HepG2 (cell line): ENCODE measurements at regions not wholly inside any gene's neighbourhood (a gene's known extent, or its start where the extent isn't known, plus 50 kb on each side); places are given as distances from the start of the nearest gene placed in this dataset.

ENCODE experiments used
- ATAC-seq: fragments of 200-7000 bp; cut with Tn5 transposase; 3 replicates; pipeline ENCODE4 v1.9.1; 2020; ENCODE audit warnings: mild to moderate bottlenecking, moderate library complexity
- BruUV-seq: library from RNA; stranded (reverse); fragments of 400-500 nt; replicated peaks from 2 replicates; lab custom pipeline; 2021; lab: Mats Ljungman, UMichigan
- CTCF ChIA-PET: fragments of 300-600 bp; formaldehyde crosslinking; extraction: SDS; loops from one replicate; lab custom pipeline; 2021; ENCODE audit warnings: low total read pairs, inconsistent platforms, low intra/inter-chr PET ratio; lab: Yijun Ruan, JAX
- POLR2A ChIA-PET: fragments of 350-600 bp; sonication (Branson Sonifier 250); formaldehyde crosslinking; loops from one replicate; lab custom pipeline; 2020; ENCODE audit warnings: antibody characterized with exemption, inconsistent platforms; lab: Yijun Ruan, JAX
- DNase-seq: peaks from one replicate; pipeline ENCODE4 v3.0.0-alpha.2; 2015; ENCODE audit warnings: low spot score
- FAIRE-seq: peaks from 3 replicates; lab custom pipeline; 2011; peaks lifted over from hg19 to GRCh38; lab: Jason Lieb, UNC
- H2AFZ ChIP-seq: one replicate; pipeline ENCODE4 v1.6.1; 2011; ENCODE audit warnings: low read length, inconsistent platforms
- H3K27ac ChIP-seq: fragments of 300-600 bp; 3 replicates; pipeline ENCODE4 v1.8.0; 2011; ENCODE audit warnings: mixed run types, mild to moderate bottlenecking, mixed read lengths, low read length, inconsistent platforms; ENCODE audit not compliant: insufficient read depth; ENCODE audit errors: extremely low read length
- H3K27me3 ChIP-seq, 2 experiments: fragments of 200-600 bp in 1 of 2; 2 replicates in 1 of 2; 3 replicates in 1 of 2; pipeline versions ENCODE4 v1.6.0 to v1.8.0; 2011; ENCODE audit warnings: low read length in 2 of 2, mild to moderate bottlenecking in 2 of 2, moderate library complexity in 2 of 2, inconsistent platforms in 1 of 2; ENCODE audit not compliant: insufficient read depth in 2 of 2, control insufficient read depth in 1 of 2
- H3K36me3 ChIP-seq, 2 experiments: fragments of 200-600 bp in 1 of 2; replicated peaks in 1 of 2; 2 replicates in 1 of 2; 3 replicates in 1 of 2; pipeline versions ENCODE4 v1.5.1 to v1.8.0; 2011; ENCODE audit warnings: low read length in 2 of 2, inconsistent platforms in 1 of 2; ENCODE audit not compliant: insufficient read depth in 2 of 2, control insufficient read depth in 1 of 2
- H3K4me1 ChIP-seq: 2 replicates; pipeline ENCODE4 v1.5.1; 2012; ENCODE audit warnings: low read length, inconsistent platforms; ENCODE audit not compliant: insufficient read depth
- H3K4me2 ChIP-seq: 2 replicates; pipeline ENCODE4 v1.6.0; 2011; ENCODE audit warnings: low read depth, low read length, inconsistent platforms
- H3K4me3 ChIP-seq, 3 experiments: fragments of 200-600 bp in 1 of 3; sonication (generic), shearing (Covaris generic) in 1 of 3; replicated peaks in 1 of 3; 2 replicates each; pipeline ENCODE4 v1.5.1; 2011 to 2016; ENCODE audit warnings: low read length in 3 of 3, inconsistent platforms in 2 of 3, low read depth in 2 of 3, mild to moderate bottlenecking in 2 of 3, control low read depth in 1 of 3, mixed read lengths in 1 of 3; ENCODE audit not compliant: insufficient read depth in 1 of 3
- H3K79me2 ChIP-seq: one replicate; pipeline ENCODE4 v1.6.1; 2011; ENCODE audit warnings: low read length, inconsistent platforms; ENCODE audit not compliant: insufficient read depth
- H3K9ac ChIP-seq: 2 replicates; pipeline ENCODE4 v1.6.0; 2011; ENCODE audit warnings: mild to moderate bottlenecking, low read depth, low read length, inconsistent platforms; ENCODE audit not compliant: insufficient read depth
- H3K9me3 ChIP-seq: 2 replicates; pipeline ENCODE4 v1.5.1; 2012; ENCODE audit warnings: mild to moderate bottlenecking, low read length
- H4K20me1 ChIP-seq: 2 replicates; pipeline ENCODE4 v1.6.0; 2011; ENCODE audit warnings: inconsistent platforms, mild to moderate bottlenecking, low read length, moderate library complexity; ENCODE audit not compliant: insufficient read depth
- CBFB ChIP-seq: sonication (generic); formaldehyde crosslinking; IDR thresholded peaks from 2 replicates; pipeline ENCODE4 v1.4.0; 2020; ENCODE audit warnings: missing genetic modification reagents
- ESRRA ChIP-seq: sonication (generic); formaldehyde crosslinking; IDR thresholded peaks from 2 replicates; pipeline ENCODE4 v1.5.1; 2020; ENCODE audit warnings: mild to moderate bottlenecking, low read depth, missing genetic modification reagents
- FOXA3 ChIP-seq: IDR thresholded peaks from 2 replicates; pipeline ENCODE4 v1.6.1; 2016; ENCODE audit warnings: missing genetic modification reagents, missing compliant biosample characterization
- JUND ChIP-seq: sonication (generic); formaldehyde crosslinking; IDR thresholded peaks from 2 replicates; pipeline ENCODE4 v1.8.0; 2022; ENCODE audit warnings: mild to moderate bottlenecking, missing genetic modification reagents
- MED1 ChIP-seq: sonication (generic); formaldehyde crosslinking; IDR thresholded peaks from 2 replicates; pipeline ENCODE4 v1.4.0; 2020; ENCODE audit warnings: missing genetic modification reagents
- MTF1 ChIP-seq: sonication (generic); formaldehyde crosslinking; IDR thresholded peaks from 2 replicates; pipeline ENCODE4 v1.5.0; 2020; ENCODE audit warnings: missing genetic modification reagents
- MYPOP ChIP-seq: sonication (generic); formaldehyde crosslinking; IDR thresholded peaks from 2 replicates; pipeline ENCODE4 v1.8.1; 2023; ENCODE audit warnings: mild to moderate bottlenecking, moderate library complexity, missing genetic modification reagents
- PHF8 ChIP-seq: sonication (generic); formaldehyde crosslinking; IDR thresholded peaks from 2 replicates; pipeline ENCODE4 v1.5.0; 2020; ENCODE audit warnings: missing genetic modification reagents
- TBX2 ChIP-seq: sonication (generic); formaldehyde crosslinking; IDR thresholded peaks from 2 replicates; pipeline ENCODE4 v1.5.0; 2020; ENCODE audit warnings: missing genetic modification reagents, mild to moderate bottlenecking, borderline replicate concordance
- ZFP90 ChIP-seq: sonication (generic); formaldehyde crosslinking; IDR thresholded peaks from 2 replicates; pipeline ENCODE4 v1.8.0; 2022; ENCODE audit warnings: missing genetic modification reagents, mild to moderate bottlenecking, inconsistent platforms, borderline replicate concordance
- ZNF264 ChIP-seq: sonication (generic); formaldehyde crosslinking; IDR thresholded peaks from 2 replicates; pipeline ENCODE4 v1.4.0; 2020; ENCODE audit warnings: missing genetic modification reagents
- ZNF792 ChIP-seq: IDR thresholded peaks from 2 replicates; pipeline ENCODE4 v1.6.1; 2016
- ZSCAN31 ChIP-seq: sonication (generic); formaldehyde crosslinking; IDR thresholded peaks from 2 replicates; pipeline ENCODE4 v1.5.0; 2020; ENCODE audit warnings: low read depth, mild to moderate bottlenecking, missing genetic modification reagents
- WGBS: methylation state at CpG from one replicate; pipeline ENCODE4 v1.1.6; 2017; ENCODE audit warnings: low lambda C conversion rate; 5-methylcytosine and 5-hydroxymethylcytosine counted together
- in situ Hi-C: cut with HindIII; loops from 2 replicates; pipeline ENCODE4 v1.10.0; 2017; ENCODE audit warnings: low pct_unique_long_range_greater_than_20kb; ENCODE audit not compliant: extremely low pct_ligation_motif_present
- intact Hi-C: fragments of 100-400 bp; cut with micrococcal nuclease; formaldehyde crosslinking; loops from one replicate; pipeline ENCODE4 v1.10.0; 2022; ENCODE audit not compliant: unreplicated experiment
- TF ChIP-seq, protein P1 (sequence below): IDR thresholded peaks from 2 replicates; pipeline ENCODE4 v1.6.1; 2012; ENCODE audit warnings: low read depth, low read length, improper control_type of control experiment
- TF ChIP-seq, protein P2 (sequence below): sonication (generic); formaldehyde crosslinking; IDR thresholded peaks from 2 replicates; pipeline ENCODE4 v1.4.0; 2020; ENCODE audit warnings: missing genetic modification reagents, borderline replicate concordance
- TF ChIP-seq, protein P3 (sequence below): IDR thresholded peaks from 2 replicates; pipeline ENCODE4 v1.6.1; 2016

DNA sequence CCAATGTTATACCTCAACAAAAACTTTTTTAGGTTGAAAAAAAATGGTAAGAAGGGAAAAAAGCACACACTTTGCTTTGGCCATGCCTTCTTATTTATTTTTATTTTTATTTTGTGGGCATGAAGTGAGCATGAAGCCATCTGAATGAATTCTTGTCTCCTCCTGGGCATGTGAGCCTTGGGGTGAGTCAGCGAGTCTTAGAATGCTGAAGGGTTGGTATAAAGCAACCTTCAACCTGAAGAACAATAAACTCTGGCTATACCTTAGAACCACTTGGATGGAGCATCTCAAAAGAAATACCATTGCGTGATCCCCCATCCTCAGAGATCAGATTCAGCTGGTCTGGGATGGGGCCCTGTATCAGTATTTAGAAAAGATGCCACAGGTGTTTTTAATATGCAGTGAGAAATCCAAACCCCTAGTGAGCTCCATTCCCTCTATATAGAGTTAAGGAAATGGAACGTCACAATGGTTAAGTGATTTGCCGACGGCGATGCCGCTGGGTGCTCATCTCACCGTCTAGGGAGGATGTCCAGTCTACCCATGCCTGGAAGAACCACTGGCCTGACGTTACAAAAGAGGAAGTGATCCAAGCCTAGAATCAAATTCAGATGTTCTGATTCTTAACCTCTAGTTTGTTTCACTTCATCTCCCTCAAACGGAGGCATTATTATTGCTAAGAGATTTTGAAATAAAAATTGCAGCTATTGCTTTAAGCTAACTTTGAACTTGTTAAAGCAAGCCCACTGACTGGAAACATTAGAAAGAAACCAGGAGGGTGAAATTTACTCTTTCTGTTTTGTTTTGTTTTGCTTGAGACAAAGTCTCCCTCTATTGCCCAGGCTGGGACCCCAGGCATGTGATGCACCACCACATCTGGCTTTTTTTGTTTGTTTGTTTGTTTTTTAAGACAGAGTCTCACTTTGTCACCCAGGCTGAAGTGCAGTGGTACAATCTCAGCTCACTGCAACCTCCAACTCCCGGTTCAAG is 67.1 kb downstream of the EDN1 start (continued):
- TF ChIP-seq MYPOP (CRISPR knock-in tag) (no peak), TBX2 (CRISPR knock-in tag) (no peak), ZSCAN31 (CRISPR knock-in tag) (no peak)
- TF ChIP-seq, protein P1, sequence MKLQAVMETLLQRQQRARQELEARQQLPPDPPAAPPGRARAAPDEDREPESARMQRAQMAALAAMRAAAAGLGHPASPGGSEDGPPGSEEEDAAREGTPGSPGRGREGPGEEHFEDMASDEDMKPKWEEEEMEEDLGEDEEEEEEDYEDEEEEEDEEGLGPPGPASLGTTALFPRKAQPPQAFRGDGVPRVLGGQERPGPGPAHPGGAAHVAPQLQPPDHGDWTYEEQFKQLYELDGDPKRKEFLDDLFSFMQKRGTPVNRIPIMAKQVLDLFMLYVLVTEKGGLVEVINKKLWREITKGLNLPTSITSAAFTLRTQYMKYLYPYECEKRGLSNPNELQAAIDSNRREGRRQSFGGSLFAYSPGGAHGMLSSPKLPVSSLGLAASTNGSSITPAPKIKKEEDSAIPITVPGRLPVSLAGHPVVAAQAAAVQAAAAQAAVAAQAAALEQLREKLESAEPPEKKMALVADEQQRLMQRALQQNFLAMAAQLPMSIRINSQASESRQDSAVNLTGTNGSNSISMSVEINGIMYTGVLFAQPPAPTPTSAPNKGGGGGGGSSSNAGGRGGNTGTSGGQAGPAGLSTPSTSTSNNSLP, result no peak

DNA sequence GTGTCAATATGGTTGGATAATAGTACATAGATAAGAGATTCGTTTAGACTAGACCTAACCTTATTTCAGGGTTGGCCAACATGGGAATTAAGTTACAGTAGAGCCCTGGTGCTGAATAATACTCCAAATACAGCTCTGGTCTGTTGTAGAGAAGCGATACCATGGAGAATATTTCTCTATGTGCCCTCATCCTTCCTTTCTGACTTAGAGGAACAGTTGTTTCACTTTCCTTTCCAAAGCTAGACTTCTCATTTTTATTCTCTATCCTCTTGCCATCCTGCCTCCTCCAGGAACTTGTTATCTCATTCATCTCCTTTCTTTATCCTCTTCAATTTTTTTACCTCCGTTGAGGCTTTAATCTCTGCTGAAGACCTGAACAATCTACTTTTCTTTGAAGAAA is 68.9 kb downstream of the EDN1 start:
- in situ Hi-C loops (no loop called here), intact Hi-C loops (no loop called here)
- Histone ChIP-seq H3K4me2 (no peak overlapping the region), H2AFZ (no peak overlapping the region), H3K4me3 (no peak overlapping the region), H4K20me1 (no peaks in the 10 kb centered on the region), H3K36me3 (no peaks in the 10 kb centered on the region), H3K27me3 (no peaks in the 10 kb centered on the region), H3K27ac (no peak overlapping the region), H3K79me2 (no peaks in the 10 kb centered on the region), H3K9ac (no peak overlapping the region), H3K4me1 (peaks cover 12% of the 10 kb centered on the region), H3K9me3 (no peaks in the 10 kb centered on the region)
- 31% methylated on average over 3 of the region's 3 CpGs for WGBS
- FAIRE-seq (no peak), ATAC-seq (no peak), DNase-seq (no peak)
- POLR2A ChIA-PET, result interaction anchor here (2.9 kb wide), 1 partner anchor 11 kb away, joined by 7 read pairs; no protein-coding TSS in a partner anchor
- CTCF ChIA-PET, result no interaction called here
- no TSS peak for BruUV-seq
- no peak for TF ChIP-seq PHF8 (CRISPR knock-in tag)
- TF ChIP-seq JUND (CRISPR knock-in tag), result no peak
- TF ChIP-seq CBFB, result no peak
- no peak for TF ChIP-seq ZNF264 (CRISPR knock-in tag)
- no peak for TF ChIP-seq ZNF792 (CRISPR knock-in tag)
- TF ChIP-seq, protein P2, sequence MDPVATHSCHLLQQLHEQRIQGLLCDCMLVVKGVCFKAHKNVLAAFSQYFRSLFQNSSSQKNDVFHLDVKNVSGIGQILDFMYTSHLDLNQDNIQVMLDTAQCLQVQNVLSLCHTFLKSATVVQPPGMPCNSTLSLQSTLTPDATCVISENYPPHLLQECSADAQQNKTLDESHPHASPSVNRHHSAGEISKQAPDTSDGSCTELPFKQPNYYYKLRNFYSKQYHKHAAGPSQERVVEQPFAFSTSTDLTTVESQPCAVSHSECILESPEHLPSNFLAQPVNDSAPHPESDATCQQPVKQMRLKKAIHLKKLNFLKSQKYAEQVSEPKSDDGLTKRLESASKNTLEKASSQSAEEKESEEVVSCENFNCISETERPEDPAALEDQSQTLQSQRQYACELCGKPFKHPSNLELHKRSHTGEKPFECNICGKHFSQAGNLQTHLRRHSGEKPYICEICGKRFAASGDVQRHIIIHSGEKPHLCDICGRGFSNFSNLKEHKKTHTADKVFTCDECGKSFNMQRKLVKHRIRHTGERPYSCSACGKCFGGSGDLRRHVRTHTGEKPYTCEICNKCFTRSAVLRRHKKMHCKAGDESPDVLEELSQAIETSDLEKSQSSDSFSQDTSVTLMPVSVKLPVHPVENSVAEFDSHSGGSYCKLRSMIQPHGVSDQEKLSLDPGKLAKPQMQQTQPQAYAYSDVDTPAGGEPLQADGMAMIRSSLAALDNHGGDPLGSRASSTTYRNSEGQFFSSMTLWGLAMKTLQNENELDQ (CRISPR knock-in tag), result no peak
- TF ChIP-seq FOXA3 (CRISPR knock-in tag), result no peak
- TF ChIP-seq ESRRA (CRISPR knock-in tag), result no peak
- TF ChIP-seq ZFP90 (CRISPR knock-in tag), result no peak
- TF ChIP-seq MED1 (CRISPR knock-in tag), result no peak
- no peak for TF ChIP-seq MTF1
- TF ChIP-seq, protein P3, sequence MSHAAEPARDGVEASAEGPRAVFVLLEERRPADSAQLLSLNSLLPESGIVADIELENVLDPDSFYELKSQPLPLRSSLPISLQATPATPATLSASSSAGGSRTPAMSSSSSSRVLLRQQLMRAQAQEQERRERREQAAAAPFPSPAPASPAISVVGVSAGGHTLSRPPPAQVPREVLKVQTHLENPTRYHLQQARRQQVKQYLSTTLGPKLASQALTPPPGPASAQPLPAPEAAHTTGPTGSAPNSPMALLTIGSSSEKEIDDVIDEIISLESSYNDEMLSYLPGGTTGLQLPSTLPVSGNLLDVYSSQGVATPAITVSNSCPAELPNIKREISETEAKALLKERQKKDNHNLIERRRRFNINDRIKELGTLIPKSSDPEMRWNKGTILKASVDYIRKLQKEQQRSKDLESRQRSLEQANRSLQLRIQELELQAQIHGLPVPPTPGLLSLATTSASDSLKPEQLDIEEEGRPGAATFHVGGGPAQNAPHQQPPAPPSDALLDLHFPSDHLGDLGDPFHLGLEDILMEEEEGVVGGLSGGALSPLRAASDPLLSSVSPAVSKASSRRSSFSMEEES, result no peak
